ENCODE measurements at regions not wholly inside any gene's neighbourhood (a gene's known extent, or its start where the extent isn't known, plus 50 kb on each side); places are given as distances from the start of the nearest gene placed in this dataset.
A peak's percentile ranks its signal among the peaks of the same experiment; 100 is the strongest.

GRCh38 chr12:73301530-73301929, 1029.4 kb downstream of the TRHDE start:
- peaks cover 0 to 11% (median 5%) of the 10 kb centered on the region in 8 donors for H3K9me3 Mint-ChIP-seq
- no peak overlapping the region for H3K27ac Mint-ChIP-seq
- Histone ChIP-seq H3K36me3 (ENCODE audit: insufficient read depth, low read length) (no peaks in the 10 kb centered on the region), H3K4me1 (ENCODE audit: insufficient read depth, low read length) (no peaks in the 10 kb centered on the region), H3K27me3 (ENCODE audit: insufficient read depth, low read length) (no peaks in the 10 kb centered on the region), H3K4me3 (ENCODE audit: low read length in 2 of 2) (no peak overlapping the region), H3K9me3 (ENCODE audit: control insufficient read depth in 1 of 2, low read length in 2 of 2) (no peaks in the 10 kb centered on the region), H3K27ac (ENCODE audit: low read depth, low read length) (no peak overlapping the region)
- POLR2A ChIA-PET (ENCODE audit: partially characterized antibody), result no interaction called here
- intact Hi-C loops (cut with micrococcal nuclease), result no loop called here
- H3K4me1 Mint-ChIP-seq, result no peaks in the 10 kb centered on the region
- no peak for DNase-seq
- no peaks in the 10 kb centered on the region for H3K27me3 Mint-ChIP-seq
- CTCF ChIA-PET (ENCODE audit: partially characterized antibody), result no interaction called here
- no peaks in the 10 kb centered on the region for H3K36me3 Mint-ChIP-seq
- no peak overlapping the region for H3K4me3 Mint-ChIP-seq

DNA sequence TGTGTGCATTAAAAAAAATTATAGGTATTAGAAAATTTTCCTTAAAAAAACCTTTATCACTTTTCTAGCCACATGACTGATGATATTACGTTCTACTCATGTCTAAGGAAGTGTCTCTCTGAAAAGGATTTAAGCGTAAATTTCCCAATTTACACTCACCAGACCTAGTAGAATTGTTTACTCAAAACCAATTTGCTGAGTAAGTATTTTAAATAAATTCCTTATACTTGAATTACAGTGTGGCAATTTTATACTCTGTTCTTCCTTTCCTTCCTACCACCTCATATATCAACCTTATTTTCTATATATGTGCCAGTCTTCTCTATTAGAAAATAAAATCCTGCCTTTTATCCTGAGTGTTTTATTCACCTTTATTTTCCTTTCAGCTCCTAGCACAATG, 1035.1 kb downstream of the TRHDE start:
- DNase-seq, result no peak
- Histone ChIP-seq H3K27ac (ENCODE audit: low read depth, low read length) (no peak overlapping the region), H3K4me1 (ENCODE audit: insufficient read depth, low read length) (no peaks in the 10 kb centered on the region), H3K27me3 (ENCODE audit: insufficient read depth, low read length) (no peaks in the 10 kb centered on the region), H3K36me3 (ENCODE audit: insufficient read depth, low read length) (no peaks in the 10 kb centered on the region), H3K9me3 (ENCODE audit: control insufficient read depth in 1 of 2, low read length in 2 of 2) (no peaks in the 10 kb centered on the region), H3K4me3 (ENCODE audit: low read length in 2 of 2) (no peak overlapping the region)
- H3K27ac Mint-ChIP-seq, result no peak overlapping the region
- intact Hi-C loops (cut with micrococcal nuclease), result no loop called here
- ChIA-PET POLR2A (ENCODE audit: partially characterized antibody) (no interaction called here), CTCF (ENCODE audit: partially characterized antibody) (no interaction called here)
- no peaks in the 10 kb centered on the region for H3K36me3 Mint-ChIP-seq
- no peak overlapping the region for H3K4me3 Mint-ChIP-seq
- no peaks in the 10 kb centered on the region for H3K4me1 Mint-ChIP-seq
- peaks cover 0 to 10% (median 2%) of the 10 kb centered on the region in 8 donors for H3K9me3 Mint-ChIP-seq
- H3K27me3 Mint-ChIP-seq, result no peaks in the 10 kb centered on the region

DNA sequence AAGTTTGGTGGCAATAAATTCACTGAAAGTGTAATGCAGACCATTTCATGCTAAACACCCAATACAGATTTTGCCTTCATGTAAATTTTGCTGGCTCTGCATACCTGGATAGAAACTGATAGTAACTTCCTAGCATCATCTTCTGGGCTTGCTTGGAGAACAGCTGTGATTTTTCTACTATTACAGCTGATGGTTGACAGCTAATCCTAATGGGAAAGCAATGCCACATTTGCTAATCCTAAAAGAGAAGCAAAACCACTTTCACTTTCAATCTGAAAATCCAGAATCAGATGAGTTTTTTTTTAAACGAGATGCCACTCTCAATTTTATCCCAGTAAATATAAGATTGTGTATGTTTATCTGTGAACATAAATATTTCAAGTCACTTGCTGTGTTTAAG, 1035.9 kb downstream of the TRHDE start:
- intact Hi-C loops (cut with micrococcal nuclease), result no loop called here
- peaks cover 0 to 9% (median 2%) of the 10 kb centered on the region in 8 donors for H3K9me3 Mint-ChIP-seq

DNA sequence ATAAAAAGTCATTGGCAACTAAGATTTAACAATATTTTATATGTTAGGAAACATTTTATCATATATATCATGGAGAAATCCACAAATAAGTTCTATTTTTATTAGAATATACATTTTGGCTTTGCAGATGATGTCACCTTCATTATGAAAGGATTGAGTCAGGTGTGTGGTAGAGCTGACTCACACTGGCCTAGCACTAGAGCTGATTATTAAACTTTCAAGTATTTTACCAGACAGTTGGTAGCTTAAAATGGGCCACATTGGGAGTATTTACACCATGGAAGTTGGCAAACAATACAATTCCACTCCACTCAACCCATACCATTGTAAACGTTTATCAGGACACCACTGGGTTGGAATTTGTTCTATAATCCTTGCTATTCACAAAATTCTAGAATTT, 1036.6 kb downstream of the TRHDE start:
- ChIA-PET POLR2A (ENCODE audit: partially characterized antibody) (no interaction called here), CTCF (ENCODE audit: partially characterized antibody) (no interaction called here)
- no peak overlapping the region for H3K4me3 ChIP-seq (ENCODE audit: low read length in 2 of 2)
- Mint-ChIP-seq H3K36me3 (no peaks in the 10 kb centered on the region), H3K27me3 (no peaks in the 10 kb centered on the region), H3K9me3 (peaks cover 0 to 9% (median 6%) of the 10 kb centered on the region in 8 donors), H3K4me1 (no peaks in the 10 kb centered on the region), H3K4me3 (no peak overlapping the region), H3K27ac (no peak overlapping the region)
- H3K4me1 ChIP-seq (ENCODE audit: insufficient read depth, low read length), result no peaks in the 10 kb centered on the region
- no peaks in the 10 kb centered on the region for H3K27me3 ChIP-seq (ENCODE audit: insufficient read depth, low read length)
- H3K27ac ChIP-seq (ENCODE audit: low read depth, low read length), result no peak overlapping the region
- no peaks in the 10 kb centered on the region for H3K36me3 ChIP-seq (ENCODE audit: insufficient read depth, low read length)
- H3K9me3 ChIP-seq (ENCODE audit: control insufficient read depth in 1 of 2, low read length in 2 of 2), result no peaks in the 10 kb centered on the region
- DNase-seq, result no peak
- intact Hi-C loops (cut with micrococcal nuclease), result no loop called here

More for the DNA sequence above, 1035.9 kb downstream of the TRHDE start:
- Histone ChIP-seq H3K4me1 (ENCODE audit: insufficient read depth, low read length) (no peaks in the 10 kb centered on the region), H3K27me3 (ENCODE audit: insufficient read depth, low read length) (no peaks in the 10 kb centered on the region), H3K9me3 (ENCODE audit: control insufficient read depth in 1 of 2, low read length in 2 of 2) (no peaks in the 10 kb centered on the region), H3K36me3 (ENCODE audit: insufficient read depth, low read length) (no peaks in the 10 kb centered on the region), H3K27ac (ENCODE audit: low read depth, low read length) (no peak overlapping the region), H3K4me3 (ENCODE audit: low read length in 2 of 2) (no peak overlapping the region)
- POLR2A ChIA-PET (ENCODE audit: partially characterized antibody), result no interaction called here
- CTCF ChIA-PET (ENCODE audit: partially characterized antibody), result no interaction called here
- Mint-ChIP-seq H3K4me3 (no peak overlapping the region), H3K36me3 (no peaks in the 10 kb centered on the region), H3K4me1 (no peaks in the 10 kb centered on the region), H3K27me3 (no peaks in the 10 kb centered on the region), H3K27ac (no peak overlapping the region)
- DNase-seq, result no peak

GRCh38 chr12:73321319-73321718, 1049.1 kb downstream of the TRHDE start:
- no peak overlapping the region for H3K27ac ChIP-seq (ENCODE audit: low read depth, low read length)
- no peaks in the 10 kb centered on the region for H3K36me3 ChIP-seq (ENCODE audit: insufficient read depth, low read length)
- intact Hi-C loops (cut with micrococcal nuclease), result no loop called here
- H3K27me3 ChIP-seq (ENCODE audit: insufficient read depth, low read length), result no peaks in the 10 kb centered on the region
- H3K9me3 ChIP-seq (ENCODE audit: control insufficient read depth in 1 of 2, low read length in 2 of 2), result no peaks in the 10 kb centered on the region
- POLR2A ChIA-PET (ENCODE audit: partially characterized antibody), result no interaction called here
- no peak overlapping the region for H3K27ac Mint-ChIP-seq
- H3K27me3 Mint-ChIP-seq, result no peaks in the 10 kb centered on the region
- CTCF ChIA-PET (ENCODE audit: partially characterized antibody), result no interaction called here
- H3K4me3 ChIP-seq (ENCODE audit: low read length in 2 of 2), result no peak overlapping the region
- H3K4me1 Mint-ChIP-seq, result no peaks in the 10 kb centered on the region
- no peak for DNase-seq
- H3K9me3 Mint-ChIP-seq, result peaks cover 0 to 33% (median 15%) of the 10 kb centered on the region in 8 donors
- H3K36me3 Mint-ChIP-seq, result no peaks in the 10 kb centered on the region
- H3K4me3 Mint-ChIP-seq, result no peak overlapping the region
- no peaks in the 10 kb centered on the region for H3K4me1 ChIP-seq (ENCODE audit: insufficient read depth, low read length)

DNA sequence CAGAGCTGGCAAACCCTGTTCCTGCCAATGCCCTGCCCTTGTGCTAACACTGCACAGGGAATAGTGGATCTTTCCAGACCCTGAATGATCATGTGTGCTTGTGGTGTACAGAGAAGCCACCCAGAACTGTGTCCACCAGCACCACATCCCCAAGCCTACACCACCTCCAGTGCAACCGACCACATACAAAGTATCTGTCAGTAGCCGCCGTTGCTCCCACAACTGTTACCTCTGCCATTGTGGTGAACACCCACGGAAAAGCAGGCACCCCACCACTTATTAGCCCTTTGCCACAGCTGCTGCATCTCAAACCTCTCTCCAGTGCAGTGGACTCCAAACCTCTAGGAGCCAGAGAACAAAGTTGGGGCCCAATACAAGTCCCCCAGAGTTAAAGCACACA, 1049.6 kb downstream of the TRHDE start:
- H3K4me3 ChIP-seq (ENCODE audit: low read length in 2 of 2), result no peak overlapping the region
- H3K4me1 Mint-ChIP-seq, result no peaks in the 10 kb centered on the region
- H3K4me3 Mint-ChIP-seq, result no peak overlapping the region

DNA sequence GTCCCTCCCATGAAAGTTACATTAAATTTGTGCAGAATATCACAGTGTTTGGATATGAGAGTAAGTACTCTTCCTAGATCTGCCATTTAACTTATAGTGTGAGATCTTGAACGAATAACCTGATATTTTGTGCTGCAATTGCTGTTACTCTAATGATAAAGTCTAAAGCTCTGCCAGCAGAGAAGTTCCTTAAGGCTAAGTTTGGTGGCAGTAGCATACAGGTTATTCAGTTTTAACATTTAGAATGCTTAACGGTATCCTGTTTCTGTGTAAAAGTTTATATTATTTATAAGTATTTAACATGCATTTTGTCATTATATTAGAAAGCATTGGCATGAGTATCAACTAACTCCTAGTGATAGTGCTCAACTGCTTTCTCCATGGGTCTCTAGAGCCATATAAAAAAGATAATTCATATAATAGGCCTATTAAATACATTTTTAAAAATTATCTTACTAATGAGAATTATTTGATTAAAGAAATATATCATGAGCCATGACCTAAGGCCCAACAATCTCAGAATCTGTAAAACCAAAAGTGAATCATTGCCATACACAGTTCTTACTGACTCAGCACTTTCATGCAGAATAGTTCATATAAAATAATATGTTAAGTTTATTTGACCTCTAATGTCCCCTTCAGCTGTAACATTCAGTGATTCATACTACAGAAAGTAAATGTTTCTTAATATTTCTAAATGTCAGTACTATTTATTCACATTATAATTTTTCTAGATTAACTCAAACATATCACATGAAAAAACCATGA, 1058.6 kb downstream of the TRHDE start:
- ChIA-PET CTCF (ENCODE audit: partially characterized antibody) (no interaction called here), POLR2A (ENCODE audit: partially characterized antibody) (no interaction called here)
- no peaks in the 10 kb centered on the region for H3K27me3 Mint-ChIP-seq
- Histone ChIP-seq H3K36me3 (ENCODE audit: insufficient read depth, low read length) (no peaks in the 10 kb centered on the region), H3K27ac (ENCODE audit: low read depth, low read length) (no peak overlapping the region), H3K9me3 (ENCODE audit: control insufficient read depth in 1 of 2, low read length in 2 of 2) (no peaks in the 10 kb centered on the region), H3K4me3 (ENCODE audit: low read length in 2 of 2) (no peak overlapping the region), H3K27me3 (ENCODE audit: insufficient read depth, low read length) (no peaks in the 10 kb centered on the region), H3K4me1 (ENCODE audit: insufficient read depth, low read length) (no peaks in the 10 kb centered on the region)
- H3K36me3 Mint-ChIP-seq, result no peaks in the 10 kb centered on the region
- H3K4me3 Mint-ChIP-seq, result no peak overlapping the region
- intact Hi-C loops (cut with micrococcal nuclease), result no loop called here
- no peak overlapping the region for H3K27ac Mint-ChIP-seq
- H3K4me1 Mint-ChIP-seq, result no peaks in the 10 kb centered on the region
- no peak for DNase-seq
- peaks cover 0 to 6% (median 2%) of the 10 kb centered on the region in 8 donors for H3K9me3 Mint-ChIP-seq

More for the DNA sequence above, 1049.6 kb downstream of the TRHDE start:
- Histone ChIP-seq H3K36me3 (ENCODE audit: insufficient read depth, low read length) (no peaks in the 10 kb centered on the region), H3K4me1 (ENCODE audit: insufficient read depth, low read length) (no peaks in the 10 kb centered on the region), H3K27me3 (ENCODE audit: insufficient read depth, low read length) (no peaks in the 10 kb centered on the region), H3K27ac (ENCODE audit: low read depth, low read length) (no peak overlapping the region), H3K9me3 (ENCODE audit: control insufficient read depth in 1 of 2, low read length in 2 of 2) (no peaks in the 10 kb centered on the region)
- CTCF ChIA-PET (ENCODE audit: partially characterized antibody), result no interaction called here
- peak in 1 of 5 donors; percentile 19 for DNase-seq
- intact Hi-C loops (cut with micrococcal nuclease), result no loop called here
- Mint-ChIP-seq H3K27ac (no peak overlapping the region), H3K36me3 (no peaks in the 10 kb centered on the region), H3K9me3 (peaks cover 0 to 33% (median 14%) of the 10 kb centered on the region in 8 donors), H3K27me3 (no peaks in the 10 kb centered on the region)
- POLR2A ChIA-PET (ENCODE audit: partially characterized antibody), result no interaction called here
